SU-DHL-6 (cell line): ENCODE measurements at regions not wholly inside any gene's neighbourhood (a gene's known extent, or its start where the extent isn't known, plus 50 kb on each side); places are given as distances from the start of the nearest gene placed in this dataset.
"Not testable (repeated sequence)": the region's sequence is repeated elsewhere in the genome, so short reads cannot be mapped to it uniquely, and the experiment has no call there.

Experiments used
- CTCF ChIP-seq: fragments of 200-600 bp; sonication (generic); IDR thresholded peaks from one replicate; pipeline ENCODE4 v1.5.1; 2017; ENCODE audit warnings: antibody characterized with exemption, mild to moderate bottlenecking, low read length, moderate library complexity; ENCODE audit not compliant: insufficient read depth, poor library complexity, severe bottlenecking
- EZH2phosphoT487 ChIP-seq: fragments of 200-600 bp; sonication (generic), shearing (Covaris generic); conservative IDR thresholded peaks from 2 replicates; pipeline ENCODE4 v1.6.1; 2018; ENCODE audit warnings: mild to moderate bottlenecking, antibody characterized with exemption, low read length, moderate library complexity, mixed read lengths

GRCh38 chr2:37757456-37757855 lies 86.0 kb upstream of the CDC42EP3 start:
- not testable (repeated sequence) for TF ChIP-seq EZH2phosphoT487, CTCF
